LNCaP clone FGC (cell line): ENCODE measurements at regions not wholly inside any gene's neighbourhood (a gene's known extent, or its start where the extent isn't known, plus 50 kb on each side); places are given as distances from the start of the nearest gene placed in this dataset.
"Not testable (repeated sequence)": the region's sequence is repeated elsewhere in the genome, so short reads cannot be mapped to it uniquely, and the experiment has no call there.

Experiments used
- DNase-seq: peaks from one replicate; pipeline ENCODE4 v3.0.0-alpha.2; 2011; ENCODE audit warnings: low read depth
- H3K4me3 ChIP-seq: 2 replicates; pipeline ENCODE4 v1.5.1; 2011; ENCODE audit warnings: mild to moderate bottlenecking, low read depth, low read length, control low read depth
- CTCF ChIP-seq: IDR thresholded peaks from 2 replicates; pipeline ENCODE4 v1.5.1; 2012; ENCODE audit warnings: mild to moderate bottlenecking; ENCODE audit not compliant: control insufficient read depth, insufficient read depth; ENCODE audit errors: extremely low read depth

GRCh38 chr2:34215174-34215573, 616.1 kb upstream of the FAM98A start:
- H3K4me3 ChIP-seq = no peak overlapping the region
- no peak for DNase-seq

GRCh38 chr2:34210382-34210781, 611.3 kb upstream of the FAM98A start:
- H3K4me3 ChIP-seq, DNase-seq: not testable (repeated sequence)

More at GRCh38 chr2:34215174-34215573, 616.1 kb upstream of the FAM98A start:
- no peak for TF ChIP-seq CTCF

- TF ChIP-seq CTCF = no peak
- no peak overlapping the region for H3K4me3 ChIP-seq
- DNase-seq = no peak
Measured at GRCh38 chr2:34204560-34204959, 605.5 kb upstream of the FAM98A start.

GRCh38 chr2:34201099-34201498, 602.0 kb upstream of the FAM98A start:
- DNase-seq = no peak
- TF ChIP-seq CTCF = no peak
- H3K4me3 ChIP-seq = no peak overlapping the region

GRCh38 chr2:34199971-34200370, 600.9 kb upstream of the FAM98A start:
- no peak overlapping the region for H3K4me3 ChIP-seq
- no peak for TF ChIP-seq CTCF
- no peak for DNase-seq

- no peak for TF ChIP-seq CTCF
- H3K4me3 ChIP-seq = no peak overlapping the region
- DNase-seq = no peak
Measured at GRCh38 chr2:34193164-34193563, 594.1 kb upstream of the FAM98A start.

- H3K4me3 ChIP-seq = no peak overlapping the region
- DNase-seq = no peak
- no peak for TF ChIP-seq CTCF
Measured at GRCh38 chr2:34188464-34189303, 589.6 kb upstream of the FAM98A start.
